IPS-18a (cell line): ENCODE measurements at regions not wholly inside any gene's neighbourhood (a gene's known extent, or its start where the extent isn't known, plus 50 kb on each side); places are given as distances from the start of the nearest gene placed in this dataset.

ENCODE experiments used
- H3K27ac ChIP-seq: one replicate; pipeline ENCODE4 v1.5.1; 2013; ENCODE audit warnings: low read length
- H3K27me3 ChIP-seq: one replicate; pipeline ENCODE4 v1.6.1; 2013; ENCODE audit warnings: mild to moderate bottlenecking, low read length; ENCODE audit not compliant: control insufficient read depth, insufficient read depth
- H3K36me3 ChIP-seq: one replicate; pipeline ENCODE4 v1.6.1; 2013; ENCODE audit warnings: low read depth, low read length; ENCODE audit not compliant: control insufficient read depth
- H3K4me1 ChIP-seq: one replicate; pipeline ENCODE4 v1.6.1; 2013; ENCODE audit warnings: low read depth, low read length; ENCODE audit not compliant: control insufficient read depth
- H3K4me3 ChIP-seq: one replicate; pipeline ENCODE4 v1.5.1; 2013; ENCODE audit warnings: low read length
- H3K9ac ChIP-seq: one replicate; pipeline ENCODE4 v1.6.1; 2013; ENCODE audit warnings: mild to moderate bottlenecking, low read length, moderate library complexity
- H3K9me3 ChIP-seq: one replicate; pipeline ENCODE4 v1.6.1; 2013; ENCODE audit warnings: low read depth, low read length; ENCODE audit not compliant: control insufficient read depth

- Histone ChIP-seq H3K9ac (no peak overlapping the region), H3K4me1 (no peaks in the 10 kb centered on the region), H3K27me3 (no peaks in the 10 kb centered on the region), H3K36me3 (no peaks in the 10 kb centered on the region), H3K27ac (no peak overlapping the region), H3K4me3 (no peak overlapping the region), H3K9me3 (no peaks in the 10 kb centered on the region)
Measured at GRCh38 chr6:85191656-85192055, 258.2 kb upstream of the NT5E start.

GRCh38 chr6:85186546-85187175 is 263.2 kb upstream of the NT5E start:
- H3K27ac ChIP-seq: no peak overlapping the region
- H3K36me3 ChIP-seq: no peaks in the 10 kb centered on the region
- H3K9me3 ChIP-seq: no peaks in the 10 kb centered on the region
- H3K27me3 ChIP-seq: no peaks in the 10 kb centered on the region
- no peaks in the 10 kb centered on the region for H3K4me1 ChIP-seq
- no peak overlapping the region for H3K9ac ChIP-seq
- H3K4me3 ChIP-seq: no peak overlapping the region

DNA sequence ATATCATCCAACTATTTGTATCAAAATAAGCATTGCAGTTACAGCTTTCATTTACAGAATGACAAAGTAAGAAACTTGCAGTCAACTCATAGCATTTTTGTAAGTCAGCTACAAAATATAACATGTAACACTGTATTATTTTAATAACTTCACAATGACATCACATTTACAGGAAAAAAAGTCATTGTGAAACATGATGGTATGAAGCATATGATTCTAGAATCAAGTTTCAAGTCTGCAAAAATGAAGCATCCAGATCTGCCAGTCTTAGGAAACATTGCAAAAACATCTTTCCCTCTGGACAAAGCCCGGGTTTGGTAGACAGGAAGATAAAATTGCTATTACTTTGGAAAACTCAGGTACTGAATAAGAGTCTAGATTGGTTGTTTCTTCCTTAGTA is 263.9 kb upstream of the NT5E start:
- no peak overlapping the region for H3K9ac ChIP-seq
- no peaks in the 10 kb centered on the region for H3K9me3 ChIP-seq
- H3K36me3 ChIP-seq: no peaks in the 10 kb centered on the region
- no peaks in the 10 kb centered on the region for H3K27me3 ChIP-seq
- no peaks in the 10 kb centered on the region for H3K4me1 ChIP-seq
- no peak overlapping the region for H3K4me3 ChIP-seq
- no peak overlapping the region for H3K27ac ChIP-seq

DNA sequence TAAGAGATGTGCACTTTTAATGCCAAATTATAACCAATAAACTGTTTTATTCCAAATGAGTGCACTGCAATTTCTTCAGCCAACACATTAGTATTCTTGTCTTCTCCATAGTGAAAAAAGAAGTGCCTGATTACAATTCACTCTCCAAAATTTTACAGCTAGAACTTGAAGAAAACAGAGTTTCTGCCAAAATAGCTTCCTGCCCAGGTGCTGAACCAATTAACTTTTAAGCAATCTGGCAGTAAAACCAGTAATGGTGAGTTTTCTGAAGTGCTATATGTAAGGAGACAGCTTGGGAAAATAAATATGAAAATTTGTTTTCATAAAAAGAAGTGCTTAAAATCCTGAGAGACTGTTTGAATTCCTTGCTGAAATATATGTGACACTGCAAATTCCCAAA is 266.0 kb upstream of the NT5E start:
- H3K27me3 ChIP-seq: no peaks in the 10 kb centered on the region
- no peak overlapping the region for H3K27ac ChIP-seq
- H3K36me3 ChIP-seq: no peaks in the 10 kb centered on the region
- no peaks in the 10 kb centered on the region for H3K4me1 ChIP-seq
- H3K9ac ChIP-seq: no peak overlapping the region
- no peaks in the 10 kb centered on the region for H3K9me3 ChIP-seq
- H3K4me3 ChIP-seq: no peak overlapping the region

DNA sequence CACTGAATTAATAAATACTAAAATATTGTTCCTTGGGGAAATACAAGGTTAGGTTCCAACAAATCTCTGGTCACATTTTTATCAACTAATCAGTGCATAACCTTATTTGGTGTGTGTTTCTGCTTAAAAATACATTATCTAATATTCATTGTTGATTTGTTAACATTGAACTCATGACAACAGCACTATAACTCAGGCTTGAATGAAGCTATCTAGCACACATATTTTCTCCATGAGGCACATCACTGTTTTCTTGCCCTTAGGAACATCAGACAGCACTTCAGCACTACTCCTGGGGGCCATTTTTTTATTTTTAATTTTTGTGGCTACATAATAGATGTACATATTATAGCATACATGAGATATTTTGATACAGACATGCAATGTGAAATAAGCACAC is 277.2 kb upstream of the NT5E start:
- no peaks in the 10 kb centered on the region for H3K9me3 ChIP-seq
- no peaks in the 10 kb centered on the region for H3K36me3 ChIP-seq
- no peak overlapping the region for H3K4me3 ChIP-seq
- no peak overlapping the region for H3K9ac ChIP-seq
- no peak overlapping the region for H3K27ac ChIP-seq
- H3K4me1 ChIP-seq: peaks cover 10% of the 10 kb centered on the region
- no peaks in the 10 kb centered on the region for H3K27me3 ChIP-seq

DNA sequence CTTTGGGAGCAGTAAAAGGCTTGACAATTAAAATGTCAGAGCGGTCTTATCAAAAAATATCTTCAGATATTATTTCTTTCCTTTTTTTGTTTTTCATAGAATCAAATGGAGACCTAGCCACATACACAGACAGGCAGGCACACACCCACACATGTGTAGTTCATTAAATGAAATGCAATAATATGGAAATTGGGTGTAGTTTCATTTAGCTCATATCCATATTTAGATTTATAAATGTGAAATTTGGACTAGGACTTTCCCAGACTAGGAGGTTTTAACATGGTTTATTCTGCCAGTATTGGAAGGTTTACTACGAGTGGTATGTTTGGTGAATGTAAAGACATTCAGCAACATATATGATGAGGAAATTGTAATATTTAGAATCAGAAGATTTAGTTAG is 277.7 kb upstream of the NT5E start:
- no peak overlapping the region for H3K4me3 ChIP-seq
- no peaks in the 10 kb centered on the region for H3K9me3 ChIP-seq
- H3K27me3 ChIP-seq: no peaks in the 10 kb centered on the region
- H3K4me1 ChIP-seq: peaks cover 10% of the 10 kb centered on the region
- H3K9ac ChIP-seq: no peak overlapping the region
- no peak overlapping the region for H3K27ac ChIP-seq
- no peaks in the 10 kb centered on the region for H3K36me3 ChIP-seq

- H3K36me3 ChIP-seq: no peaks in the 10 kb centered on the region
- no peaks in the 10 kb centered on the region for H3K9me3 ChIP-seq
- peaks cover 10% of the 10 kb centered on the region for H3K4me1 ChIP-seq
- H3K4me3 ChIP-seq: no peak overlapping the region
- H3K27ac ChIP-seq: no peak overlapping the region
- no peaks in the 10 kb centered on the region for H3K27me3 ChIP-seq
- H3K9ac ChIP-seq: no peak overlapping the region
Measured at GRCh38 chr6:85169189-85169588, 280.7 kb upstream of the NT5E start.

DNA sequence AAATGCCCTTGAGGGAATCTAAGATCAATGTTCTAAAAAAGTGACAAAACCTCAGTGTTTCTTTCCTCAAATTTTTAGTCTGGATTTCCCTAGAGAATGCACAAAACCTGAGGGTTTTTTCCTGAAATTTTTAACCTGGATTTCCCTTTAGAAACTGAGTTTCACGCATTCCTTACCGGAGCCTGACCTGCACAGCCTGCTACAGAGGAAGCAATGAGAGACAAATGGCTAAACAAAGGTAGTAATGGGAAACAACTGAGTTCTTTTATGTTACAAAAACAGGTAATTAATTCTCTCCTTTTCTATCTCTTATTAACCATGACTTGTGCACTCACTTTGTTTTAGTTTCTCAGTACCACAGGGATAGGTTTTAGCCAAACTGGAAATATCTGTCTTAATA is 281.7 kb upstream of the NT5E start:
- H3K4me3 ChIP-seq: no peak overlapping the region
- peaks cover 10% of the 10 kb centered on the region for H3K4me1 ChIP-seq
- H3K27ac ChIP-seq: no peak overlapping the region
- no peak overlapping the region for H3K9ac ChIP-seq
- H3K27me3 ChIP-seq: no peaks in the 10 kb centered on the region
- no peaks in the 10 kb centered on the region for H3K36me3 ChIP-seq
- no peaks in the 10 kb centered on the region for H3K9me3 ChIP-seq

DNA sequence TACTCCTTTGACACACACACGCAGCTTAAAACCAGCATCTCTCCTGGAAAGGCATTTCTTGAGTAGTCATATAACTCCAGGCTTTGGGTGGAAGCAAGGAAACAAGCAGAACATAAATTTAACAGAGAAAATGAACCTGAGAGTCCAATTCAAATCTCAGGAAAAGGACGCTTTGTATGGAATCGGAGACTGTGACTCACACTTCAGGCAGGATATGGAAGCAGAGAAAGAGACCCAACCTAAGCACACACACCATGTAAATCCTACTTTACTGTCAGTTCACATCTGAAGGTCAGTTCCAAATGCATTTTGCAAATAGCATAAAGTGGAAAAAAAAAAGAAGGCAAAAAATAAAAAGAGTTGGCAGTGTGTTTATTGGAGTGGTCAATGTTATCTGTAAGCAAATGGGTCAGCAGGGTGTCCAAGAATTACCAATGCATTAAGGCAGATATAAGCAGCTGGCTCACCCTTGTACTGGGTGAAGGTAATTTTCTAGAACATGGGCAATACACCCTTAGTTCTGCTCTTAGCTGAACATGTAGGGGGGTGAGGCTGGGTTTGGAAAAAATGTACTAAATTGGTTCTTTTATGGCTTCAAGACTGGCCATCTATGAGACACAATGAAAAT is 283.7 kb upstream of the NT5E start:
- H3K27me3 ChIP-seq: no peaks in the 10 kb centered on the region

DNA sequence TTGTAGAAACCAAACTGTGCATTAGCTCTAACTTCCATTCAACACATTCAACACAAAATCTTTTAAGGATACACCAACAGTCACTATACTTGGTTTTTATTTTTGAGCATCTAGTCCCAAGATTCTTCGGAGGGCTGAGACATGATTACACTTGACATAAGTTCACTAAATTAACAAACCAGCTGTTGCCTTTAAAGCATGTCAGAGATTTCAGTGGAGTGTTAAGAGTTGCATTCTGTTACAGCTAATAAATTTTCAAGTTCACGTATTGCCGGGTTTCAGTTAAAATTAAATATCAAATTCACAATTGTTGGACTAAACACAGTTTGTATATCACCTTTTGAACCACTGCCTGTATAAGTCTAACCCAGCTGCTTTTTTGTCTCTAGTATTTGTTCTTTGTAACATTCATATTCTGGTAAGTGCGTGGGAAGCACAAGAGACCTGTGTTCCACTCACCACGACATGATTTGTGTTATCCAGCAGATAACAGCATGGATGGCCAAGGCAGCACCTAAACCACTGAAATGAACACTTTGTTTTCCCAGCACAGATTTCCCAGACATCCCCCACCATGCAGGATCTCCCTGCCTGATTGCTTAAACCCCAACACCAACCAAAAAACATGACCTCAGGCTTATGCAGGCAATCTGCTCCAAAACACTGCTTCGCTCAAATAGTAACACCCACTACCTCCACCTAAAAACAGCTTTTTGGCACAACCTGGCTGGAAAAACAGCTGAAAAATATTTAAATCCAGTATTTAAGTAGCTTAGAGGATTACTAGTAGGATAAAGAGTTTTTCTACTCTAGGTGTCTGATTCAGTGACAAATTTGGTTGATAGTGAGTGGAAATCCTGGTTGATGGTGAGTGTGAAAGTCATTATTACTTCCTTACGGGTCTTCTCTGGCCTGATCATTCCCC is 286.5 kb upstream of the NT5E start:
- H3K4me3 ChIP-seq: no peak overlapping the region
- H3K9me3 ChIP-seq: no peaks in the 10 kb centered on the region
- H3K4me1 ChIP-seq: peaks cover 7% of the 10 kb centered on the region
- H3K27ac ChIP-seq: no peak overlapping the region
- no peak overlapping the region for H3K9ac ChIP-seq
- H3K36me3 ChIP-seq: no peaks in the 10 kb centered on the region
- no peaks in the 10 kb centered on the region for H3K27me3 ChIP-seq

More for the DNA sequence above, 283.7 kb upstream of the NT5E start:
- no peak overlapping the region for H3K4me3 ChIP-seq
- H3K36me3 ChIP-seq: no peaks in the 10 kb centered on the region
- no peaks in the 10 kb centered on the region for H3K9me3 ChIP-seq
- H3K4me1 ChIP-seq: peaks cover 10% of the 10 kb centered on the region
- no peak overlapping the region for H3K9ac ChIP-seq
- no peak overlapping the region for H3K27ac ChIP-seq

DNA sequence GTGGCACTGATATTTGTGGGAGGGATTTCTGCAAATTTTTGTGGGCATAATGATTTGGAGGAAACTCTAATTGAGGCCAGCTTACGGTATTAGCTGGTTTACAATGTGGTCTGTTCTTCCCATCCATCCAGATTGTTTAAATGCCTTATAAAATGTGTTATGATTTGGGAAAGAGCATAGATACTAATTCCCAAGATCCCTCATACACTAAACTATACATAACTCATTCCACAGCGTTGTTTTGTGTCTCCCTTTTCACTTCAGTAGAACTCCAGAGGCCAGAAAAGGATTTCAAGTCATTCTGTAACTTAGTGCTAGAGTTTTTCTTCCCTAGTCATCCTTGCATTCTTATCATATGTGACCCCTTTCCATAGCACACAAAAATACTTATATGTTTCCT is 292.6 kb upstream of the NT5E start:
- Histone ChIP-seq H3K9me3 (no peaks in the 10 kb centered on the region), H3K9ac (no peak overlapping the region), H3K4me1 (no peaks in the 10 kb centered on the region), H3K27ac (no peak overlapping the region), H3K27me3 (no peaks in the 10 kb centered on the region), H3K36me3 (no peaks in the 10 kb centered on the region), H3K4me3 (no peak overlapping the region)
